AG04450 (cell line): ENCODE measurements at regions not wholly inside any gene's neighbourhood (a gene's known extent, or its start where the extent isn't known, plus 50 kb on each side); places are given as distances from the start of the nearest gene placed in this dataset.
"Not testable (repeated sequence)": the region's sequence is repeated elsewhere in the genome, so short reads cannot be mapped to it uniquely, and the experiment has no call there.

ENCODE experiments used
- CTCF ChIA-PET: fragments of 300-600, 350-600 bp; formaldehyde crosslinking; extraction: SDS; loops from one replicate; lab custom pipeline; 2022; ENCODE audit warnings: antibody characterized with exemption, inconsistent platforms; lab: Charles Lee
- POLR2A ChIA-PET: fragments of 350-600 bp; formaldehyde crosslinking; extraction: SDS; loops from one replicate; lab custom pipeline; 2021; ENCODE audit warnings: antibody characterized with exemption, inconsistent platforms; lab: Yijun Ruan, JAX
- DNase-seq: peaks from one replicate; pipeline ENCODE4 v3.0.0-alpha.2; 2011; ENCODE audit warnings: low read depth, low spot score
- H3K27ac ChIP-seq: one replicate; pipeline ENCODE4 v1.5.1; 2012; ENCODE audit warnings: low read depth, low read length, control low read depth
- H3K27me3 ChIP-seq: one replicate; pipeline ENCODE4 v1.6.0; 2012; ENCODE audit warnings: low read length; ENCODE audit not compliant: control insufficient read depth, insufficient read depth
- H3K4me3 ChIP-seq: 2 replicates; pipeline ENCODE4 v1.5.1; 2011; ENCODE audit warnings: mild to moderate bottlenecking, low read depth, low read length, control low read depth
- H3K9me3 ChIP-seq: 2 replicates; pipeline ENCODE4 v1.5.1; 2012; ENCODE audit warnings: low read length; ENCODE audit not compliant: control insufficient read depth, insufficient read depth
- CTCF ChIP-seq: IDR thresholded peaks from 2 replicates; pipeline ENCODE4 v1.5.1; 2011; ENCODE audit warnings: low read depth, low read length, control low read depth, inconsistent platforms

GRCh38 chr4:119977076-119977940 lies 89.3 kb downstream of the MAD2L1 start:
- Histone ChIP-seq H3K27me3 (no peaks in the 10 kb centered on the region), H3K4me3 (no peak overlapping the region), H3K27ac (no peak overlapping the region), H3K9me3 (no peaks in the 10 kb centered on the region)
- POLR2A ChIA-PET, result no interaction called here
- CTCF ChIA-PET, result no interaction called here
- no peak for TF ChIP-seq CTCF
- no peak for DNase-seq

GRCh38 chr4:119971431-119972084 lies 95.1 kb downstream of the MAD2L1 start:
- Histone ChIP-seq H3K27ac (no peak overlapping the region), H3K27me3 (no peaks in the 10 kb centered on the region), H3K4me3 (no peak overlapping the region), H3K9me3 (no peaks in the 10 kb centered on the region)
- POLR2A ChIA-PET, result no interaction called here
- TF ChIP-seq CTCF, result no peak
- DNase-seq, result no peak
- CTCF ChIA-PET, result no interaction called here

GRCh38 chr4:119962631-119963030 lies 104.0 kb downstream of the MAD2L1 start:
- Histone ChIP-seq H3K9me3 (no peaks in the 10 kb centered on the region), H3K27me3 (no peaks in the 10 kb centered on the region), H3K4me3 (no peak overlapping the region), H3K27ac (no peak overlapping the region)
- POLR2A ChIA-PET, result no interaction called here
- CTCF ChIA-PET, result interaction anchor here (0.6 kb wide), 1 partner anchor 145 kb away, joined by 3 read pairs; no protein-coding TSS in a partner anchor
- TF ChIP-seq CTCF, result no peak
- no peak for DNase-seq

GRCh38 chr4:119958983-119959382 lies 107.7 kb downstream of the MAD2L1 start:
- POLR2A ChIA-PET, result no interaction called here
- Histone ChIP-seq H3K9me3 (no peaks in the 10 kb centered on the region), H3K27ac (no peak overlapping the region), H3K4me3 (no peak overlapping the region), H3K27me3 (no peaks in the 10 kb centered on the region)
- TF ChIP-seq CTCF, result no peak
- CTCF ChIA-PET, result no interaction called here
- DNase-seq, result no peak

GRCh38 chr4:119955256-119955655 lies 111.4 kb downstream of the MAD2L1 start:
- Histone ChIP-seq H3K27ac (no peak overlapping the region), H3K4me3 (no peak overlapping the region), H3K27me3 (no peaks in the 10 kb centered on the region), H3K9me3 (no peaks in the 10 kb centered on the region)
- no peak for DNase-seq
- no peak for TF ChIP-seq CTCF
- ChIA-PET CTCF (no interaction called here), POLR2A (interaction anchor here (0.6 kb wide), 1 partner anchor 296 kb away, joined by 5 read pairs; no protein-coding TSS in a partner anchor)

- H3K27ac ChIP-seq, H3K4me3 ChIP-seq, H3K27me3 ChIP-seq, H3K9me3 ChIP-seq, DNase-seq, CTCF ChIA-PET, POLR2A ChIA-PET: not testable (repeated sequence)
Observed at GRCh38 chr4:119954487-119954886, 112.2 kb downstream of the MAD2L1 start.
